Heart left ventricle (tissue), 16 donors: ENCODE measurements at regions not wholly inside any gene's neighbourhood (a gene's known extent, or its start where the extent isn't known, plus 50 kb on each side); places are given as distances from the start of the nearest gene placed in this dataset.
A peak's percentile ranks its signal among the peaks of the same experiment; 100 is the strongest.

ENCODE experiments used
- ATAC-seq, 4 donors: fragments of 200-7000 bp; cut with Tn5 transposase; one replicate each; pipeline ENCODE4 v1.9.1; 2020 to 2022; ENCODE audit warnings: moderate library complexity in 4 of 4, mild to moderate bottlenecking in 3 of 4, moderate number of reproducible peaks in 1 of 4
- DNase-seq, 5 donors: peaks; one replicate each; pipeline ENCODE4 v3.0.0-alpha.2; 2020
- H3K27ac ChIP-seq, 12 donors: fragments of 200-600 bp; sonication (generic) in 4 of 12; one replicate each; pipeline versions ENCODE4 v1.5.0 to v1.8.0; 2016 to 2022; ENCODE audit warnings: mild to moderate bottlenecking in 2 of 12
- H3K27me3 ChIP-seq, 9 donors: fragments of 200-600 bp; sonication (generic) in 2 of 9; one replicate each; pipeline versions ENCODE4 v1.5.1 to v1.8.0; 2016 to 2022; ENCODE audit warnings: mild to moderate bottlenecking in 3 of 9
- H3K36me3 ChIP-seq, 9 donors: fragments of 200-600 bp; sonication (generic) in 2 of 9; one replicate each; pipeline versions ENCODE4 v1.5.0 to v1.8.0; 2018 to 2022; ENCODE audit warnings: mild to moderate bottlenecking in 2 of 9
- H3K4me1 ChIP-seq, 12 donors: fragments of 200-600 bp; sonication (generic) in 4 of 12; one replicate each; pipeline versions ENCODE4 v1.5.0 to v1.8.0; 2016 to 2022; ENCODE audit warnings: mild to moderate bottlenecking in 3 of 12
- H3K4me3 ChIP-seq, 12 donors: fragments of 200-600 bp; sonication (generic) in 4 of 12; one replicate each; pipeline versions ENCODE4 v1.5.0 to v1.8.0; 2017 to 2022; ENCODE audit warnings: mild to moderate bottlenecking in 9 of 12, moderate library complexity in 4 of 12
- H3K9me3 ChIP-seq, 12 donors: fragments of 200-600 bp; sonication (generic) in 4 of 12; one replicate each; pipeline versions ENCODE4 v1.5.0 to v1.8.0; 2016 to 2022; ENCODE audit warnings: mild to moderate bottlenecking in 1 of 12
- CTCF ChIP-seq, 12 donors: fragments of 200-600 bp; sonication (generic) in 4 of 12; IDR thresholded peaks; one replicate each; pipeline versions ENCODE4 v1.5.0 to v1.8.0; 2018 to 2022; ENCODE audit warnings: antibody characterized with exemption in 12 of 12, mild to moderate bottlenecking in 5 of 12
- POLR2A ChIP-seq, 2 donors: fragments of 450-650 bp; IDR thresholded peaks; one replicate each; pipeline ENCODE4 v1.6.1; 2017; ENCODE audit warnings: antibody characterized with exemption in 2 of 2, mild to moderate bottlenecking in 2 of 2, moderate library complexity in 2 of 2
- WGBS, 4 donors: extraction: QIAGEN DNeasy Blood & Tissue Kit in 2 of 4; methylation state at CpG; one replicate each; pipeline versions ENCODE4 v1.1.5 to v1.1.7; 2013 to 2018; 5-methylcytosine and 5-hydroxymethylcytosine counted together
- intact Hi-C, 10 donors: fragments of 100-400 bp; cut with DNase I; formaldehyde crosslinking; loops; one replicate each; pipeline versions ENCODE4 v1.11.1 to v1.14.2; 2022
- donor health status: ischemic (EF 13 %, LVEDD 7.1; RV severe dilation, severe dysfunction).
- donor health status: healthy with polysubstance abuse.
- donor health status: DM: no; HTN: yes; CAD: no.
- donor health status: DM: no; HTN: no; CAD: no.
- donor health status: ischemic (EF 25% LVEDD 6.9; RV normal size, moderate dysfunction).
- donor health status: ischemic (EF 25% LVEDD 5.7; RV mildly dilated, moderate dysfunction).
- donor health status: healthy.
- donor health status: DM: yes; HTN: yes; CAD: no.
- donor health status: ischemic (EF 35%, LVEDD 5.7; RV mildly dilated, moderate dysfunction).
- donor health status: nonischemic (EF 11% LVEDD 7.7; RV severe dilation, severe dysfunction).
- donor health status: DM: yes; HTN: yes; CAD: no.
- donor health status: PGD.
- donor health status: ischemic (EF 29% LVEDD 5.4; RV normal size, mild dysfunction).
- donor health status: nonischemic (EF 23%, LVEDD 6.1; RV moderate dilation, normal function).

GRCh38 chr4:17250591-17250990 lies 261.3 kb downstream of the QDPR start:
- intact Hi-C loops = no loop called here
- Histone ChIP-seq H3K4me1 (no peaks in the 10 kb centered on the region), H3K9me3 (no peaks in the 10 kb centered on the region), H3K27ac (no peak overlapping the region), H3K27me3 (no peaks in the 10 kb centered on the region), H3K36me3 (no peaks in the 10 kb centered on the region), H3K4me3 (no peak overlapping the region)
- WGBS, 4 donors = 87 to 92% (median 88%) methylated on average over 4 of the region's 4 CpGs
- DNase-seq (no peak), ATAC-seq (no peak)
- no peak for TF ChIP-seq CTCF (IDR thresholded peaks at IDR 0.05)
- no peak for TF ChIP-seq POLR2A (IDR thresholded peaks at IDR 0.05)

- TF ChIP-seq POLR2A (IDR thresholded peaks at IDR 0.05) = no peak
- no peak for TF ChIP-seq CTCF (IDR thresholded peaks at IDR 0.05)
- 64 to 75% (median 65%) methylated on average over 2 of the region's 2 CpGs for WGBS, 4 donors
- Histone ChIP-seq H3K27me3 (no peaks in the 10 kb centered on the region), H3K9me3 (no peaks in the 10 kb centered on the region), H3K27ac (no peak overlapping the region), H3K36me3 (no peaks in the 10 kb centered on the region), H3K4me3 (no peak overlapping the region), H3K4me1 (peaks cover 0 to 7% (median under 1%) of the 10 kb centered on the region in 12 donors)
- ATAC-seq = no peak
- intact Hi-C loops = no loop called here
- no peak for DNase-seq
Measured at GRCh38 chr4:17246656-17247055, 265.2 kb downstream of the QDPR start.

GRCh38 chr4:17241835-17242234 lies 270.1 kb downstream of the QDPR start:
- WGBS, 4 donors = 23 to 38% (median 27%) methylated on average over 1 of the region's 1 CpG
- Histone ChIP-seq H3K4me3 (no peak overlapping the region), H3K4me1 (peaks cover 0 to 12% (median 3%) of the 10 kb centered on the region in 12 donors), H3K27ac (no peak overlapping the region), H3K27me3 (no peaks in the 10 kb centered on the region), H3K36me3 (no peaks in the 10 kb centered on the region), H3K9me3 (no peaks in the 10 kb centered on the region)
- DNase-seq (no peak), ATAC-seq (peak in 3 of 4 donors; percentile 20 to 64 (median 42))
- TF ChIP-seq CTCF (IDR thresholded peaks at IDR 0.05) (no peak), POLR2A (IDR thresholded peaks at IDR 0.05) (no peak)
- intact Hi-C loops = no loop called here

- TF ChIP-seq CTCF (IDR thresholded peaks at IDR 0.05) = no peak
- no peak for TF ChIP-seq POLR2A (IDR thresholded peaks at IDR 0.05)
- DNase-seq (no peak), ATAC-seq (no peak)
- Histone ChIP-seq H3K27me3 (no peaks in the 10 kb centered on the region), H3K36me3 (no peaks in the 10 kb centered on the region), H3K4me3 (no peak overlapping the region), H3K27ac (no peak overlapping the region), H3K4me1 (peaks cover 0 to 13% (median 3%) of the 10 kb centered on the region in 12 donors), H3K9me3 (no peaks in the 10 kb centered on the region)
- intact Hi-C loops = loop anchor here in 1 of 10 donors (10.0 kb wide), 1 partner anchor 66 kb away; no protein-coding TSS in a partner anchor
- 93 to 96% (median 95%) methylated on average over 6 of the region's 6 CpGs for WGBS, 4 donors
Measured at GRCh38 chr4:17238633-17239032, 273.3 kb downstream of the QDPR start.
